Tibial nerve (tissue), 4 donors: ENCODE measurements at regions not wholly inside any gene's neighbourhood (a gene's known extent, or its start where the extent isn't known, plus 50 kb on each side); places are given as distances from the start of the nearest gene placed in this dataset.

Source experiments
- EP300 ChIP-seq, 2 donors: sonication (generic); formaldehyde crosslinking; IDR thresholded peaks; one replicate each; pipeline ENCODE4 v1.6.1; 2017; ENCODE audit warnings: antibody characterized with exemption in 2 of 2, mild to moderate bottlenecking in 1 of 2
- TF ChIP-seq, protein P1 (sequence below), 5 experiments: fragments of 200-600 bp in 3 of 5; fragments of 450-650 bp in 2 of 5; sonication (generic) in 3 of 5; IDR thresholded peaks; one replicate each; pipeline ENCODE4 v1.5.1; 2016 to 2019; ENCODE audit warnings: antibody characterized with exemption in 5 of 5, mild to moderate bottlenecking in 3 of 5, moderate library complexity in 2 of 5

DNA sequence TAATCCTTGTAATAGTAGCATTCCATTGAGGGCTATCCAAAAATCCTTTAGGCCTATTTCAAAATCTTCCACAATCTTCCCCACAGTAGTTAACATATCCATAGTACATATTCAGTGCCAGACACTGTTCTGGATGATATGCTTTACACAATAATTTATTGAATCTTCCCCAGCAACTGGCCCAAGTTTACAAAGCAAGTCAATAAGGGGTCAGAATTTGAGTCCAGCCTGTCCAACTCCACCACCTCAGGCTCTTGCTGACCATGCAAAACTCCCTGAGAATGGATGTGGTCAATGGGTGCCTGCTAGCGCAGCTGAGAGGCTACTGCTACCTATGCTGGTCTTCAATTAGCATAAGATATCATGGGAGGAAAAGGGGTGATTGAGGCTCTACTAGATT, 529.6 kb downstream of the FGF9 start:
- no peak for TF ChIP-seq EP300 (IDR thresholded peaks at IDR 0.05)
- TF ChIP-seq, protein P1, sequence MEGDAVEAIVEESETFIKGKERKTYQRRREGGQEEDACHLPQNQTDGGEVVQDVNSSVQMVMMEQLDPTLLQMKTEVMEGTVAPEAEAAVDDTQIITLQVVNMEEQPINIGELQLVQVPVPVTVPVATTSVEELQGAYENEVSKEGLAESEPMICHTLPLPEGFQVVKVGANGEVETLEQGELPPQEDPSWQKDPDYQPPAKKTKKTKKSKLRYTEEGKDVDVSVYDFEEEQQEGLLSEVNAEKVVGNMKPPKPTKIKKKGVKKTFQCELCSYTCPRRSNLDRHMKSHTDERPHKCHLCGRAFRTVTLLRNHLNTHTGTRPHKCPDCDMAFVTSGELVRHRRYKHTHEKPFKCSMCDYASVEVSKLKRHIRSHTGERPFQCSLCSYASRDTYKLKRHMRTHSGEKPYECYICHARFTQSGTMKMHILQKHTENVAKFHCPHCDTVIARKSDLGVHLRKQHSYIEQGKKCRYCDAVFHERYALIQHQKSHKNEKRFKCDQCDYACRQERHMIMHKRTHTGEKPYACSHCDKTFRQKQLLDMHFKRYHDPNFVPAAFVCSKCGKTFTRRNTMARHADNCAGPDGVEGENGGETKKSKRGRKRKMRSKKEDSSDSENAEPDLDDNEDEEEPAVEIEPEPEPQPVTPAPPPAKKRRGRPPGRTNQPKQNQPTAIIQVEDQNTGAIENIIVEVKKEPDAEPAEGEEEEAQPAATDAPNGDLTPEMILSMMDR (IDR thresholded peaks at IDR 0.05) = no peak
